ENCODE measurements at regions not wholly inside any gene's neighbourhood (a gene's known extent, or its start where the extent isn't known, plus 50 kb on each side); places are given as distances from the start of the nearest gene placed in this dataset.

DNA sequence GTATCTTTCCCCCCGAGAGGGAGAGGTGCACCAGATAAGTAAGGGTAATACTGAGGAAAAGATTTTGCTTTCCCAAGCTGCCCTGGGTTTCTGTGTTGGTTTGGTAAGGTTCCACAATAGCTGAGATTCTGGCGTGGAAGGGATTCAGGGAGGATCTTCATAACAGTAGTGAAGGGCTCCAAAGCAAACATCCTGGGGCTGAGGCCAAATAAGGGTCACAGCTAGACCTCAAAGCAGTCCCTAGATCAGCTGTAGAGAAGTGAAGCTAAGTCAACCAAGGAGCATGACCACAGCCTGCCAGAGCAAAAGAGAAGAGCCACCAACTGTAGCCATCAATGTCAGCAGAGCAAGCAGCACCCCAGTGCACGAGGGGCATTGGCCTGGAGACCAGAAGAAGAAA, 73.2 kb upstream of the SLC35F4 start:
- no peak overlapping the region for H3K14ac ChIP-seq (replicated peaks; ENCODE audit: low read depth, low read length)
- H3K4me1 ChIP-seq (ENCODE audit: control insufficient read depth, insufficient read depth, low read length), result no peaks in the 10 kb centered on the region
- ATAC-seq (ENCODE audit: low read depth) (no peak), DNase-seq (no peak)
- no peak overlapping the region for H3K9ac ChIP-seq (ENCODE audit: low read depth, low read length)
- intact Hi-C loops (cut with micrococcal nuclease), result no loop called here
- H2BK20ac ChIP-seq (ENCODE audit: low read depth, low read length), result no peak overlapping the region
- no peak overlapping the region for H3K56ac ChIP-seq (ENCODE audit: extremely low read depth, insufficient read depth, low read length)
- POLR2A ChIA-PET (ENCODE audit: unreplicated experiment), result no interaction called here
- in situ Hi-C loops (cut with MboI; ENCODE audit: low sequenced_read_pairs), result no loop called here
- no peak overlapping the region for H4K5ac ChIP-seq (ENCODE audit: low read depth, low read length)
- no peak overlapping the region for H2AFZ ChIP-seq (replicated peaks; ENCODE audit: low read length, poor library complexity)
- no TSS peak for BruUV-seq (replicated peaks)
- H3K9me3 ChIP-seq (ENCODE audit: control insufficient read depth, insufficient read depth, low read length), result no peaks in the 10 kb centered on the region
- H3K4me2 ChIP-seq (ENCODE audit: low read depth, low read length), result no peak overlapping the region
- dilution Hi-C loops (cut with HindIII; ENCODE audit: low sequenced_read_pairs, unreplicated experiment), result no loop called here
- no peak overlapping the region for H2AK9ac ChIP-seq (replicated peaks; ENCODE audit: low read depth, low read length, poor library complexity)
- H2AK5ac ChIP-seq (ENCODE audit: low read depth, low read length), result no peak overlapping the region
- H3K23ac ChIP-seq (ENCODE audit: low read depth, low read length), result no peak overlapping the region
- H2BK15ac ChIP-seq (ENCODE audit: low read depth, low read length), result no peak overlapping the region
- 20% methylated on average over 1 of the region's 3 CpGs; no CpG with 5 or more reads in 1 of the 2 experiments for WGBS, 2 experiments (ENCODE audit: extremely low coverage in 2 of 2, insufficient read length in 1 of 2)
- H4K91ac ChIP-seq (ENCODE audit: insufficient read depth, low read depth, low read length), result no peak overlapping the region
- TF ChIP-seq, protein P1, sequence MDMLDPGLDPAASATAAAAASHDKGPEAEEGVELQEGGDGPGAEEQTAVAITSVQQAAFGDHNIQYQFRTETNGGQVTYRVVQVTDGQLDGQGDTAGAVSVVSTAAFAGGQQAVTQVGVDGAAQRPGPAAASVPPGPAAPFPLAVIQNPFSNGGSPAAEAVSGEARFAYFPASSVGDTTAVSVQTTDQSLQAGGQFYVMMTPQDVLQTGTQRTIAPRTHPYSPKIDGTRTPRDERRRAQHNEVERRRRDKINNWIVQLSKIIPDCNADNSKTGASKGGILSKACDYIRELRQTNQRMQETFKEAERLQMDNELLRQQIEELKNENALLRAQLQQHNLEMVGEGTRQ (IDR thresholded peaks at IDR 0.05; ENCODE audit: low read depth, low read length), result no peak
- no peak for TF ChIP-seq CHD1 (IDR thresholded peaks at IDR 0.05; ENCODE audit: low read depth, low read length)
- TF ChIP-seq RCOR1 (IDR thresholded peaks at IDR 0.05; ENCODE audit: insufficient replicate concordance, low read length), result no peak
- TF ChIP-seq, protein P2, sequence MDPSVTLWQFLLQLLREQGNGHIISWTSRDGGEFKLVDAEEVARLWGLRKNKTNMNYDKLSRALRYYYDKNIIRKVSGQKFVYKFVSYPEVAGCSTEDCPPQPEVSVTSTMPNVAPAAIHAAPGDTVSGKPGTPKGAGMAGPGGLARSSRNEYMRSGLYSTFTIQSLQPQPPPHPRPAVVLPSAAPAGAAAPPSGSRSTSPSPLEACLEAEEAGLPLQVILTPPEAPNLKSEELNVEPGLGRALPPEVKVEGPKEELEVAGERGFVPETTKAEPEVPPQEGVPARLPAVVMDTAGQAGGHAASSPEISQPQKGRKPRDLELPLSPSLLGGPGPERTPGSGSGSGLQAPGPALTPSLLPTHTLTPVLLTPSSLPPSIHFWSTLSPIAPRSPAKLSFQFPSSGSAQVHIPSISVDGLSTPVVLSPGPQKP (IDR thresholded peaks at IDR 0.05; ENCODE audit: borderline replicate concordance, low read depth, low read length), result no peak
- no peak for TF ChIP-seq MAFK (IDR thresholded peaks at IDR 0.05; ENCODE audit: low read depth, low read length)
- no peak for TF ChIP-seq BHLHE40 (IDR thresholded peaks at IDR 0.05; ENCODE audit: low read depth, low read length)
- TF ChIP-seq NFE2L2 (IDR thresholded peaks at IDR 0.05; ENCODE audit: low read depth, low read length), result no peak
- TF ChIP-seq CEBPB (IDR thresholded peaks at IDR 0.05; ENCODE audit: low read depth, low read length), result no peak
- H4K8ac ChIP-seq (ENCODE audit: low read depth in 2 of 2, low read length in 2 of 2), result no peak overlapping the region
- H3K4me3 ChIP-seq (ENCODE audit: insufficient read depth, low read depth, low read length), result no peak overlapping the region
- no peak overlapping the region for H2BK120ac ChIP-seq (ENCODE audit: low read depth, low read length)
- no peaks in the 10 kb centered on the region for H4K20me1 ChIP-seq (ENCODE audit: insufficient read depth, low read length)
- H3K36me3 ChIP-seq (ENCODE audit: control insufficient read depth, insufficient read depth, low read length), result no peaks in the 10 kb centered on the region
- H3K27me3 ChIP-seq (ENCODE audit: control insufficient read depth, insufficient read depth, low read length), result no peaks in the 10 kb centered on the region
- CTCF ChIA-PET, result no interaction called here
- no peak overlapping the region for H3K18ac ChIP-seq (ENCODE audit: low read depth, low read length)
- no peaks in the 10 kb centered on the region for H3K79me1 ChIP-seq (ENCODE audit: low read depth in 1 of 2, low read length in 2 of 2)
- H3K27ac ChIP-seq (ENCODE audit: insufficient read depth, low read length), result no peak overlapping the region
- H3K4ac ChIP-seq (ENCODE audit: low read depth, low read length), result no peak overlapping the region
- no peaks in the 10 kb centered on the region for H3K9me1 ChIP-seq (ENCODE audit: insufficient read depth, low read length)
- H2BK5ac ChIP-seq (ENCODE audit: low read depth, low read length, poor library complexity, severe bottlenecking), result no peak overlapping the region
